G401 (cell line): ENCODE measurements at regions not wholly inside any gene's neighbourhood (a gene's known extent, or its start where the extent isn't known, plus 50 kb on each side); places are given as distances from the start of the nearest gene placed in this dataset.

Source experiments
- DNase-seq: peaks from one replicate; pipeline ENCODE4 v3.0.0-alpha.2; 2015; ENCODE audit warnings: low spot score
- in situ Hi-C: cut with HindIII; loops from 2 replicates; pipeline ENCODE4 v1.10.0; 2016; ENCODE audit warnings: low sequenced_read_pairs, mixed read lengths

DNA sequence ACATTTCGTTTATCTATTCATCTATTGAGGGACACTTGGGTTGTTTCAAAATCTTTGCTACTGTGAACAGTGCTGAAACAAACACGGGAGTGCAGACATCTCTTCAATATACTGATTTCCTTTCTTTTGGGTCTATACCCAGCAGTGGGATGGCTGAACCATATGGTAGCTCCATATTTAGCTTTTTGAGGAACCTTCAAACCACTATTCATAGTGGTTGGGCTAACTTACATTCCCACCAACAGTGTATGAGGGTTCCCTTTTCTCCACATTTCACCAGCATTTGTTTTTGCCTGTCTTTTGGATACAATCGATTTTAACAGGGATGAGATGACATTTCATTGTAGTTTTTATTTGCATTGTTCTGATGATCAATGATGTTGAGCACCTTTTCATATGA lies 798.2 kb downstream of the UQCRFS1 start:
- in situ Hi-C loops = no loop called here
- DNase-seq = no peak

DNA sequence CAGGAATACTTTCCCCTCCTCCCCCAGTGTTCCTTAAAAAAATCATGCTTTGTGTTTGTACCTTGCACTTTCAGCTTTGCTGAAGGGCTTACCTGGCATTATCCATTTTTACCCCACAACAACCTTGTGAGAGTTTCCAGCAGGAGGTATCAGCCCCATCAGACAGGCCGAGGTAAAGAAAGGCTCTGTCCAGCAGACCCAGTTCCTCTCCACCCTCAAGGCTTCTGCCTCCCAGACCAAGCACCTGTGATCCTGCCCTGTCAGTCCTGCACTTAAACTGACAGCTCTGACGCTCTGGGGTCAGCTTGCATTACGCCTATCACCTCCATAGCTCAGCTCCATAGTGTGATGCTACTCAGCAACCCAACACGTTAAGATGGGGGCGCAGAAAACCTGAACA lies 803.1 kb downstream of the UQCRFS1 start:
- no peak for DNase-seq
- in situ Hi-C loops = no loop called here

DNA sequence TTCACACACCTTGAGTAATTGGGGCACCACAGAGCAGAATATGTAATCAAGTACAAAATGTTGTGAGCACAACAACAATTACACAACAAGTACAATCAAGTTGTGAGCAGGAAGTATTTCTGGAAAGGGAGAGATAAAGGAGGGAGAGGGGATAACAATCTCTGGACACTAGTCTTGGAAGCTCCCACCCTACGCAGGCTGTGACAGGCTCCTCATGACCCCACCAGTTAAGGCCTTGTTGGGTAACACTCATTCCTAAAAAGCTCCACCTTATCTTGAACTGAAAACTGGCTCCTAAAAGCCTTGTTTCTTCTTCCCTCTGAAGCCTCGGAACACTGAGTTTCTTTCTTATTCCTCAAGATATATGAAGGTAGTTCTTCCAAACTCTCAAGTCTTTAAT lies 806.0 kb downstream of the UQCRFS1 start:
- in situ Hi-C loops = no loop called here
- no peak for DNase-seq

DNA sequence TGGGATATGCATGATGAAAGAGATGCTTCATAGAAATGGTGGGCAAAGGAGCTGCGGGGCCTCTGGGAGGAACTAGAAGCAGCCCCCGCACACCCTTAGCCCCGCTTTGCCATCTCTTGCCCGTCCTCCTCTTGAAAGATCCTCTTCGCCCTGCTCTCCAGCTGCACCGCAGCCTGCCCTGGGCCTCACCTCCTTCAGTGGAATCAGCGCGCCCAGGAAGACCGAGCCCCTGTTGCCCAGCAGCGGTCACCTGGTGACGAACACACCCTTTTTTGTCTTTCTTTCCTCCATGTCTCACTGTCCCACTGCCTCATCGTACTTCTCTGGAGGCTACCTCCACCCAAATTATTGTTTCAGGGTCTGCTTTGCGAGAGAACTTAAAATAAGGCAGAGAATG lies 807.6 kb downstream of the UQCRFS1 start:
- DNase-seq = no peak
- in situ Hi-C loops = no loop called here

DNA sequence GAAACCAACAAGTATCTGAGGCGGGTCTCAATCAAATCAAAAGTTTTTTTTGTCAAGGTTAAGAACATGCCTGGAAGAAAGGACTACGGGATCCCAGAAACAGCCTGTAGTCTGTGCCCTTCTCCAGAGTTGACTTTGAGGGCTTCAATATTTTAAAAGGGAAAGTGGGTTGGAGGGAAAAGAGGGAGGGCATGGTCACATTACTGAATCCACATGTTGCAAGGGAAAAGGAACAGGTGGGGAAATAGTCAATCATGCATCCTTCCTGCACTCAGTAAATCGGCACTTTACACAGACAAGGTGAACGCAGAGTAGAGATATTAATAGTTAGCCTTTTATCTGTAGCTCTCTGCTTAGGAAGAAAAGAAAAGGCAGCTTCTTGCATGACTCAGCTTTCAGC lies 808.5 kb downstream of the UQCRFS1 start:
- no peak for DNase-seq
- in situ Hi-C loops = no loop called here

DNA sequence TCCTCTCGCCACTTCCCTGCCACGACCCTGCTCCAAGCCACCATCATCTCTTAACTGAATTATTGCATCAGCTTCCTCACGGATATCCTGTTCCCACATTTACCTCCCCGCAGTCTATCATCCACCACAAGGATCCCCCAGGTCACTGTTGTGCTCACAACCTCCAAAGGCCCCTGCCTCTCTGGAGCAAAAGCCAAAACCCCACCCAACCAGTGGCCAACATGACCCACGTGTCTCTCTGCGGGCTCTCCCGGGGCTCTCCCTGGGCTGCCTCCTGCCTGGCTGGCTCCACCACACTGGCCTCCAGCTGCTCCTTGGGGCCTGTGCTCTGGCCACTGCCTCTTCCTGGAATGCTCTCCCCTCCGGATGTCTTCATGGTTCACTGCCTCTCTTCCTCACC lies 809.3 kb downstream of the UQCRFS1 start:
- in situ Hi-C loops = no loop called here
- DNase-seq = no peak

DNA sequence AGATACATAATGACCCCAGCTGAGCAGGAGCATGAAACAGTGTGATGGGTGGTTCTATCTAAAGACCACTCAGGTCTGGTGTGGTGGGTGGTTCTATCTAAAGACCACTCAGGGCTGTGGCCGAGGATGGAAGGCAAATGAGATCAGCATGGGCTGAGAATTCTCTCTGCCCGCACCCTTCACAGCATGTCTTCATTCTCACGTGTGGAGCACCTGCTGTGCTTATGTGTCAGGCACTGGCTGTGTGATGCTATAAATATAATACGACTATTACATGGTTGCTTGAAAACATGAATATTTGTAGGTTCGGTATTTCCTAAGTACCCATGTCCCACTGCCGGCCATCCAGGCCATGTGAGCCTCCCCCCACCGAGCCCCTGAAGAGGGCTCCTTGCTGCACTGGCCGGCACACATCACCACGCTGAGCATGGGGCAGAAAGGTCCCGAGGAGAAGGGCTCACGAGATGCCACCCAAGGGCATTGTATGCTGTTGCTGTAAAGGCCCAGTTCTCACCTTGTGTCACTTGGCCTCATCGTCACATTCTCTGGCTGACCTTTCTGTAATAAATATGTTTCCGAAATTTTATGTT lies 810.2 kb downstream of the UQCRFS1 start:
- no peak for DNase-seq
- in situ Hi-C loops = no loop called here

DNA sequence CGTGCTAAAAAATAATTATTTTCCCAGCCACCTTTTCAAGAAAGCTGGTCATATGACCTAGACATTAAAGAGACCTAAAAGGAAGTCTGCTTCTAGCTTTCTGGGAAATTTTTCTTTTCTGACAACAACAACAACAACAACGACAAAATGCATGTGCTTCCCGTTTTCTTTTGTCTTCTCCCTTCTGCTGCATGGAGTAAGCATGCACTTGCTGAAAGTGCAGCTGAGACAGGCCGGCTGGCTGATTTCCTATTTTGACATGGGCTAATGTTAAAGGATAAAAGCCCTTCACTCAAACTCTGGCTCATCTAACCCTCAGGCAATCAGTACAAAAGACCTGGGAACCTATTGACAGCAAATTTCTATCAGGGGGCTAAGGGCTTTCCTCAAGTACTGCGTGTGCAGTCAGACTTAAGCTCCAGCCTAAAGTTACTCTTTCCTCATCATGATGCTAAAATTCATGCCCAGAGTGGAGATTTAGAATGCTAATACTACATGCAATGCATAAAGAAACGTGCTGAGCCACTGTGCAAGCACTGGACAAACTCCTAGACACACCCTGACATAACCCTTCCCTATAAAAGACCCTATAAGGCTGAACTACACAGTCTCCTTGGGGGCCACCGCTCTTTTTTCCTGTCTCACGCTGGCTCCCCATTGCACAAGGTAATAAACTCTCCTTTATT lies 811.1 kb downstream of the UQCRFS1 start:
- DNase-seq = no peak
- in situ Hi-C loops = no loop called here

DNA sequence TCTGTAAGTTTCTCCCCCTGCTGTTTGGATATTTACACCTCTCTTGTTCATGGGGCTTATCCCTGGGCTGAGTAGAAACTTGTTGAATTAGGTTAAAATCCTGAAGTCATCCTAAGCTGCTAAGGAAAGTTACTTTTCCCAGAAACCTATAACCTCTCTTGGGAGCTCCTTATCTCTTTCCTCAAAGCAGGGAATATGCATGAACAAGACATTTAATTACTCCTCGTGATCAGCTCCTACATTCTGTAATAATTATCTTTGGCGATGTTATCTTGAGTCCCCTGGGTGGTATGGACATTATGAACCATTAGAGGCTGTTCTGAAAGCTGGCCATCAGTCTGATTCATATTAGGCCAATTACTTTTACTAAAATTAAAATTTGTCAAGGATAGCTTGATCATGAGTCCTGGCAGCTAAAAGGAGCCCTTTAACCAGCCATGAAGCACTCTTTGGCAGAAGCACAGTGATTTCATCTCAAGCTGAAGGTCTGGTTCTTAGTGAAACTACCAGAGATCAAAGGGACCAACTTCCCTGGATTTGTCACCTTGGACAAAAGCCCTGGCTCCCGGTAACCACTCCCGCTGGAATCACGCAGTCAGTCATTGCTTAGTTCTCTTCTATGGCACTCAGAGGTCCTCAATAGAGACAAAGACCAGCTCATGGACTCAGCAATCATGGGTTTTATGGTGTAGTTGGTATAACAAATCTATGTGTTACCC lies 811.8 kb downstream of the UQCRFS1 start:
- in situ Hi-C loops = no loop called here
- no peak for DNase-seq

DNA sequence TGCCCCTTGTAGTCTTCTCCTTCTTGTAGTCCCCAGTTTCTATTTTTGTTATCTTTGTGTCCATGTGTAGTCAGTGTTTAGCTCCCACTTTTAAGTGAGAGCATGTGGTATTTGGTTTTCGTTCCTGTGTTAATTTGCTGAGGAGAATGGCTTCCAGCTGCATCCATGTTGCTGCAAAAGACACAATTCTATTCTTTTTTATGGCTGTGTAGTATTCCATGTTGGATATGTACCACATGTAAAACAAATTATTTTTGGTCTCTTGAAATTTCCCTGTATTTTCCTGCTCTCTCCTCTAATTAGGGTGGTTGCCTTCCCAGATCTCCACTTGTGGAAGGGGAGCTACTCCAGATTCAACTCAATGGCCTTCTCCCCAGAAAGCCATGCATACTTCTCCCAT lies 813.8 kb downstream of the UQCRFS1 start:
- in situ Hi-C loops = no loop called here
- no peak for DNase-seq

DNA sequence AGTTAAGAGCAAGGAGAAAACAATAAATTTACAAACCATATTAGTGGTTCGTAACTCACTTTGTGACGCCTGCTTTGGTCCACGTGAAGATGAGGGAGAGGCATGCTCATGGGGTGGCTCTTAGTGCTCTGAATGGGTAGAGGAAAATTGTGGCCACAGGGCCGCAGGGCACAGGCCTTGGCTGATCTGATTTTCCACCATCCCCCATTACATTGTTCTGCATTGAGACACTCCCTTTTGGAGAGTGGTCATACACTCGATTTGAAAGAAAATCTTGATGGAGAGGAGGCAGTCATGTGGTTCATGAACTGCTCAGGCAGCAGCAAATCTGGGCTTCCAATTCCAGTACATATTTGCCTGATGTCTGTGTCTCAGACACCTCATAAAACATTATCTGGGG lies 815.2 kb downstream of the UQCRFS1 start:
- in situ Hi-C loops = no loop called here
- DNase-seq = no peak

DNA sequence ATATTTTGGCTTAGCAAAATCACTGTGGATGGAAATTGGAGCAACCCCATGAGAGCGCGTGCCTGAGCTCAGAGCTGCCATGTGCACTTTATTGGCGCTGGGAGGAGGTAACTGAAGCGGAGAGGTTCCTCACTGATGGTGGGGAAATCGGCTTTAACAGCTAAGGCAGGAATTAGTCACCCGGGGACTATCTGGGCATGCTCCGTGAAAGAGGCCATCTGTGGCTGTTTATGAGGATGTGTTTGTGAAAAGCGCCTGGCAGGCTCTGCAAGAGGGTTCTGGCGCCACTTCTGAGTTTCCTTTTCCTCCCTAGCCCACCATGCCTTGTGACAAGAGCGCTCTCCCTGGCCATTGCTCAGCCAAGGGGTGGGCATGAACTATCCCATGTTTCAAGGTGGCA lies 815.6 kb downstream of the UQCRFS1 start:
- in situ Hi-C loops = no loop called here
- no peak for DNase-seq

DNA sequence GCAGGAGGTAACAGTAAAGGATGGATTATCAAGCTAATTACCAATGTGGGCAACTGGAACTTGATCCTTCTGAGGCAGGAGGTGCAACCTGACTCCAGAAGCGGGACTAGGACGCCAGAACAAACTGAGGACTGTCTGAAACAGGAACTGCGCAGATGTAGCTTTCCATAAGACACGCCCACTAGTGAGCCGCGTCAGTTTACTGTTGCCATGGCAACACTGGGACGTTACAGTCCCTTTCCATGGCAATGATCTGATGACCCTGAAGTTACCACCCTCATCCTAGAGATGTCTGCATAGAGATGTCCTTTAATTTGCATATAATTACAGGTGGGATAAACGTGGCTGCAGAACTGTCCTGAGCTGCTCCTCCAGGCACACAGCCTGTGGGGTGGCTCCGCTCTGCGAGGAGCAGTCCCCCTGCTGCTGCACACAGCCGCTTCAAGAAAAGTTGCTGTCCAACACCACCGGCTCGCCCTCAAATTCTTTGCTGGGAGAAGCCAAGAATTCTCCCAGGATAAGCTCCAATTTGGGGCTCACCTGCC lies 816.6 kb downstream of the UQCRFS1 start:
- in situ Hi-C loops = no loop called here
- no peak for DNase-seq

DNA sequence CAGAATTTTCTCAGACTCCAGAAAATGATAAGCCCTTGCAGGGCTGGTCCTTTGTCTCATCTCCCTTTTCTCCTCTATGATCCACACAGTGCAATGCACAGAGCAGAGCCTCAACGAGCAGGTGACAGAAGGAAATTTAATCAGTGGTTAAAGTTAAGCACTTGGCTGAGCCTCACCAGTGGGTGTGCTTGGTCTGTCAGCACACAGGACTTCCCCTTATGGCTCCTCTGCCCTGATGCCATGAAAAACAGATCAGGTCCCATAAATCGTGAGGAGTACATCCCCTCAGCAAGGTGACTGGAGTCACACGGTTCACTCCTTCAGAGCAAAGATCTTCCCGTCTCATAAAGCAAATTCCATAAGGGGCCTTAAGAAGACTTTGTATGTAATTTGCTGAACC lies 818.2 kb downstream of the UQCRFS1 start:
- in situ Hi-C loops = no loop called here
- DNase-seq = no peak

DNA sequence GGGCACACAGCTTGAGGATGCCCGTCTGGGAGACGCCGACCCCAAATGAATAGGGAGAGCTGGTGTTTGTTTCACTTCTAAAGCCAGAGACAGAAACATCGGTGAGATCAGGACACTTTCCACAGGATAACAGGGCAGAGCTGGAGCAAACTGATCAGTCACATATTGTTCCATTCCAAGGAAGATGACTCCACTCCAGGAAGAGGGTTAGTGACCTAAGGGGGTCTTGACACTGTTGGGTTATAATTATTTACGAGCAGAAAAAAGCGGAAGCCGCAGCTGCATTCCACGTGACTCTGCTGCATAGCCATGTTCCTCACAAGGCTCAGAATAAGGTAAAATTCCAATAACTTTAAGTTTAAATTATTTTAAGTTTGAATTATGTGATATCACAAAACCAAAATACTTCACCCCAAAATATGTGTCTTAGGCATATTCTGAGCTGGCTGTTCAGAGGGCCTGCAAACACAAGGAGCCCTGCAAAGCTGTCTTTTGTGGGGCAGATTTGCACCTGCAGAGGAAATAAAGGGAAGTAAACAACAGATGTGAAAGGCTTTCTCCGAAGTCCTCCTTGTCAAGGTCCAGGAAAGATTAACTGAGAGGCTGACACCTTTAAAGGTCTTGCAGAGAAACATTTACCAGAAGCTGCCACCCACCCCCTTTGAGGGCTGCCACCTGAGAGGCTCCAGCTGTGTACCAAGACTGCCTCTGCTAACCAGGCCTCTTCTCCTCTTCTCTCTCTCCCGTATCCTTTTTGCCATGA lies 819.2 kb downstream of the UQCRFS1 start:
- in situ Hi-C loops = no loop called here
- DNase-seq = no peak

DNA sequence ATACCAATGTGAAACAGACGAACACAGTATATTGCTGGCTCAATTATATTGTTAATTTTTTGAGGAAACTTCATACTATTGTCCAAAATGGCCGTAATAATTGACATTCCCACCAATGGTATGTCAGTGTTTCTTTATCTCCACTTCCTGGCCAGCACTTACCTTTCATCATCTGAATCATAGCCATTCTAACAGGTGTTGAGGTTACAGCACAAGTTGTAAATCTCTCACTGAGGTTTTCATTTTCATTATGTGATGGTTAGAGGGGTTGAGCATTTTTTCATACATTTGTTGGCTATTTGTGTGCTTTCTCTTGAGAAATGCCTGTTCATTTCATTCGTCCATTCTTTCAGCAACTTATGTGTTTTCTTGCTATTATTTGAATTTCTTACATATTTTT lies 824.0 kb downstream of the UQCRFS1 start:
- in situ Hi-C loops = no loop called here
- no peak for DNase-seq

DNA sequence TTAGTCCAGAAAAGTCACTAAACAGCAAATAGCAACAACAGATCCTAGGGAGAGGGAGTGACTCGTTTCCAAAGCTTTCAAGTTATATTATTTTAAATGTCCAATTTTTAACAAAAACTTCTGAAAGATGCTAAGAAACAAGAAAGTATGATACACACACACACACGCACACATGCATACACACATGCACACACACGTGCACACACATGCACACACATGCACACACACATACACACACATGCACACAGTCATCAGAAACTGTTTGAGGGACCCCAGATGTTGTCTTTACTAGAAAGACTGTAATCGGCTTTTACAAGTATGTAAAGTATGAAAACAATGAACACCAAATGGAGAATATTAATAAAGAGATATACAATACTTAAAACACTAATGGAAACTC lies 825.4 kb downstream of the UQCRFS1 start:
- in situ Hi-C loops = no loop called here
- no peak for DNase-seq

DNA sequence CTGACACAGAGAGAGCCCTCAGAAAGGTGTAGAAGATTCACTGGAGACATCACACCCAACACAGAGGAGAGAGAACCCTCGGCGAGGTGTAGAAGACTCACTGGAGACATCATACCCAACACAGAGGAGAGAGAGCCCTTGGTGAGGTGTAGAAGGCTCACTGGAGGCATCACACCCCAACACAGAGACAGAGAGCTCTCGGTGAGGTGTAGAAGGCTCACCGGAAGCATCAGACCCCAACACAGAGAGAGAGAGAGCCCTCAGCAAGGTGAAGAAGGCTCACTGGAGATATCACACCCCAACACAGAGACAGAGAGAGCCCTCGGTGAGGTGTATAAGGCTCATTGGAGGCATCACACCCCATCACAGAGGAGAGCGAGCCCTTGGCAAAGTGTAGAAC lies 826.5 kb downstream of the UQCRFS1 start:
- in situ Hi-C loops = no loop called here
- no peak for DNase-seq

DNA sequence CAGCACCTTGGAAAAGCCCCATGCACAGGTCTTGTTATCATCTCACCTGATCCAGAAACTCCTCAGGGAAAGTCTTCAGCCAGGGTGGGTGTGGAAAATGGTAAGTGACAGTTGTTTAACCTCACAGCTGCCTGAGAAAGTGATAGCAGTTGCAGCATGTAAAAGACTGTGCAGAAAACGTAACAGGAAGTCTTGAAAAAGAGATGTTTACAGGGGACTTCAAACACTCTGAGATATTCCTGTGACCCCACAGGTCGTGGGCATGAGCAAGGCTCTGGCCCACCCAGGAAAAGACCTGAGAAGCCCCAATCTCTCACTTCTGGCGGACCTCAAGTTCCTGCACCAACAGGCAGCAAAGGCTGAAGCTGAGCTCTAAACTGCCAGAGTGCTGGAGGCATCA lies 826.9 kb downstream of the UQCRFS1 start:
- DNase-seq = no peak
- in situ Hi-C loops = no loop called here

DNA sequence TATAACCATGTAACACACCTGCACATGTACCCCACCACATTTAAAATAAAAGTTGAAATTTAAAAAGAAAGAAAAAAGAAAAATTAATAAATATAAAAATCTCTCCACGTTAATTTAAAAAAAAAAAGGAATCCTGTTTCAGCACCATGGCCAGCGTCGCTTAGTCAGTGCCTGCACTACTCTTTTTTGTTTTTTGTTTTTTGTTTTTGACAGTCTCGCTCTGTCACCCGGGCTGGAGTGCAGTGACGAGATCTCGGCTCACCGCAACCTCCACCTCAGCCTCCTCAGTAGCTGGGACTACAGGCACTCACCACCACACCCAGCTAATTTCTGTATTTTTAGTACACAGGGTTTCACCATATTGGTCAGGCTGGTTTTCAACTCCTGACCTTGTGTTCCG lies 835.9 kb downstream of the UQCRFS1 start:
- DNase-seq = no peak
- in situ Hi-C loops = no loop called here
